HEK293T (cell line): ENCODE measurements at regions not wholly inside any gene's neighbourhood (a gene's known extent, or its start where the extent isn't known, plus 50 kb on each side); places are given as distances from the start of the nearest gene placed in this dataset.

Experiments used
- ARNT ChIP-seq: fragments of 450-650 bp; IDR thresholded peaks from 2 replicates; pipeline ENCODE4 v1.6.1; 2017; ENCODE audit warnings: mild to moderate bottlenecking
- BHLHE40 ChIP-seq: fragments of 450-650 bp; IDR thresholded peaks from 2 replicates; pipeline ENCODE4 v1.6.1; 2016; ENCODE audit warnings: mild to moderate bottlenecking, moderate library complexity, borderline replicate concordance
- ELF4 ChIP-seq: fragments of 450-650 bp; IDR thresholded peaks from 2 replicates; pipeline ENCODE4 v1.6.1; 2017; ENCODE audit warnings: antibody characterized with exemption
- FOXA1 ChIP-seq: fragments of 450-650 bp; IDR thresholded peaks from 2 replicates; pipeline ENCODE4 v1.6.1; 2016; ENCODE audit warnings: mild to moderate bottlenecking
- FOXK2 ChIP-seq: fragments of 450-650 bp; IDR thresholded peaks from 2 replicates; pipeline ENCODE4 v1.6.1; 2016; ENCODE audit warnings: mild to moderate bottlenecking
- FOXM1 ChIP-seq: fragments of 450-650 bp; IDR thresholded peaks from 2 replicates; pipeline ENCODE4 v1.6.1; 2017; ENCODE audit warnings: mild to moderate bottlenecking, borderline replicate concordance
- HDGF ChIP-seq: fragments of 450-650 bp; IDR thresholded peaks from 2 replicates; pipeline ENCODE4 v1.6.1; 2017; ENCODE audit warnings: antibody characterized with exemption, borderline replicate concordance
- LEF1 ChIP-seq: fragments of 450-650 bp; IDR thresholded peaks from 2 replicates; pipeline ENCODE4 v1.6.1; 2017; ENCODE audit warnings: mild to moderate bottlenecking, borderline replicate concordance
- NFRKB ChIP-seq: fragments of 450-650 bp; IDR thresholded peaks from 2 replicates; pipeline ENCODE4 v1.6.1; 2016; ENCODE audit warnings: mild to moderate bottlenecking, moderate library complexity
- SP1 ChIP-seq: fragments of 450-650 bp; IDR thresholded peaks from 2 replicates; pipeline ENCODE4 v1.6.1; 2017
- SUZ12 ChIP-seq: fragments of 450-650 bp; IDR thresholded peaks from 2 replicates; pipeline ENCODE4 v1.6.1; 2016; ENCODE audit warnings: mild to moderate bottlenecking
- TF ChIP-seq, protein P1 (sequence below): fragments of 450-650 bp; IDR thresholded peaks from 2 replicates; pipeline ENCODE4 v1.6.1; 2016

GRCh38 chr14:98580131-98580678, 691.8 kb downstream of the BCL11B start:
- TF ChIP-seq ARNT (no peak), LEF1 (no peak), SP1 (no peak), NFRKB (no peak), ELF4 (no peak), FOXM1 (no peak), BHLHE40 (no peak), HDGF (no peak), SUZ12 (no peak), FOXK2 (no peak), FOXA1 (no peak)
- TF ChIP-seq, protein P1, sequence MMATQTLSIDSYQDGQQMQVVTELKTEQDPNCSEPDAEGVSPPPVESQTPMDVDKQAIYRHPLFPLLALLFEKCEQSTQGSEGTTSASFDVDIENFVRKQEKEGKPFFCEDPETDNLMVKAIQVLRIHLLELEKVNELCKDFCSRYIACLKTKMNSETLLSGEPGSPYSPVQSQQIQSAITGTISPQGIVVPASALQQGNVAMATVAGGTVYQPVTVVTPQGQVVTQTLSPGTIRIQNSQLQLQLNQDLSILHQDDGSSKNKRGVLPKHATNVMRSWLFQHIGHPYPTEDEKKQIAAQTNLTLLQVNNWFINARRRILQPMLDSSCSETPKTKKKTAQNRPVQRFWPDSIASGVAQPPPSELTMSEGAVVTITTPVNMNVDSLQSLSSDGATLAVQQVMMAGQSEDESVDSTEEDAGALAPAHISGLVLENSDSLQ, result no peak
